ENCODE measurements at regions not wholly inside any gene's neighbourhood (a gene's known extent, or its start where the extent isn't known, plus 50 kb on each side); places are given as distances from the start of the nearest gene placed in this dataset.

GRCh38 chr6:30806581-30807183 lies 62.3 kb upstream of the IER3 start:
- TF ChIP-seq SUZ12 (IDR thresholded peaks at IDR 0.05; ENCODE audit: extremely low read depth, insufficient read depth, insufficient read length) (no peak), YY1 (IDR thresholded peaks at IDR 0.05; ENCODE audit: insufficient read depth, insufficient read length) (no peak)

Data from NT2/D1 (cell line).